Endothelial cell of umbilical vein (primary cell): ENCODE measurements at regions not wholly inside any gene's neighbourhood (a gene's known extent, or its start where the extent isn't known, plus 50 kb on each side); places are given as distances from the start of the nearest gene placed in this dataset.

Source experiments
- BruUV-seq: library from RNA; stranded (reverse); fragments of 400-500 nt; replicated peaks from 2 replicates; lab custom pipeline; 2021; lab: Mats Ljungman, UMichigan
- CTCF ChIA-PET: fragments of 300-600, 350-600 bp; sonication (Branson Sonifier 250); formaldehyde crosslinking; loops from one replicate; lab custom pipeline; 2021; ENCODE audit warnings: antibody characterized with exemption, inconsistent platforms; lab: Charles Lee
- POLR2A ChIA-PET: fragments of 300-600, 350-600 bp; sonication (Branson Sonifier 250); formaldehyde crosslinking; loops from one replicate; lab custom pipeline; 2021; ENCODE audit warnings: antibody characterized with exemption, inconsistent platforms; lab: Charles Lee
- DNase-seq: peaks from one replicate; pipeline ENCODE4 v3.0.0-alpha.2; 2011; ENCODE audit warnings: low read depth, low spot score
- FAIRE-seq: peaks from 2 replicates; lab custom pipeline; 2011; peaks lifted over from hg19 to GRCh38; lab: Jason Lieb, UNC
- H2AFZ ChIP-seq: 2 replicates; pipeline ENCODE4 v1.6.0; 2012; ENCODE audit warnings: low read depth, low read length, control low read depth, inconsistent platforms
- H3K27ac ChIP-seq: 2 replicates; pipeline ENCODE4 v1.5.1; 2011; ENCODE audit warnings: low read depth, mild to moderate bottlenecking, control low read depth, low read length, moderate library complexity; ENCODE audit not compliant: insufficient read depth
- H3K27me3 ChIP-seq, 2 experiments: 2 replicates each; pipeline versions ENCODE4 v1.6.0 to v1.6.1; 2011; ENCODE audit warnings: low read length in 2 of 2, mixed read lengths in 1 of 2; ENCODE audit not compliant: control insufficient read depth in 2 of 2, insufficient read depth in 2 of 2
- H3K36me3 ChIP-seq, 2 experiments: 2 replicates in 1 of 2; 3 replicates in 1 of 2; pipeline ENCODE4 v1.5.1; 2011; ENCODE audit warnings: low read length in 2 of 2, mild to moderate bottlenecking in 1 of 2, moderate library complexity in 1 of 2; ENCODE audit not compliant: control insufficient read depth in 2 of 2, insufficient read depth in 2 of 2; ENCODE audit errors: extremely low read depth in 1 of 2
- H3K4me1 ChIP-seq: 3 replicates; pipeline ENCODE4 v1.5.1; 2011; ENCODE audit warnings: mild to moderate bottlenecking, low read length; ENCODE audit not compliant: control insufficient read depth, insufficient read depth; ENCODE audit errors: extremely low read depth
- H3K4me2 ChIP-seq: 2 replicates; pipeline ENCODE4 v1.6.1; 2011; ENCODE audit warnings: low read length, control low read depth, mixed read lengths; ENCODE audit not compliant: insufficient read depth
- H3K4me3 ChIP-seq, 3 experiments: fragments of 200-600 bp in 1 of 3; sonication (generic), shearing (Covaris generic) in 1 of 3; replicated peaks in 1 of 3; 2 replicates each; pipeline ENCODE4 v1.5.1; 2011 to 2016; ENCODE audit warnings: control low read depth in 3 of 3, low read length in 3 of 3, mild to moderate bottlenecking in 2 of 3, inconsistent platforms in 1 of 3, low read depth in 1 of 3, moderate library complexity in 1 of 3; ENCODE audit not compliant: insufficient read depth in 1 of 3
- H3K79me2 ChIP-seq: 2 replicates; pipeline ENCODE4 v1.6.0; 2012; ENCODE audit warnings: low read length, inconsistent platforms; ENCODE audit not compliant: control insufficient read depth, insufficient read depth
- H3K9ac ChIP-seq: replicated peaks from 2 replicates; pipeline ENCODE3; 2011; ENCODE audit warnings: low read length, control low read depth; ENCODE audit not compliant: insufficient read depth; ENCODE audit errors: extremely low read depth
- H3K9me1 ChIP-seq: replicated peaks from 3 replicates; pipeline ENCODE4 v1.6.0; 2011; ENCODE audit warnings: mild to moderate bottlenecking, low read length; ENCODE audit not compliant: control insufficient read depth, insufficient read depth; ENCODE audit errors: extremely low read depth
- H3K9me3 ChIP-seq: replicated peaks from 2 replicates; pipeline ENCODE4 v1.5.1; 2012; ENCODE audit warnings: low read length, inconsistent platforms; ENCODE audit not compliant: control insufficient read depth, insufficient read depth
- H4K20me1 ChIP-seq: replicated peaks from 2 replicates; pipeline ENCODE3; 2011; ENCODE audit warnings: mild to moderate bottlenecking, low read length; ENCODE audit not compliant: control insufficient read depth, insufficient read depth; ENCODE audit errors: extremely low read depth
- CTCF ChIP-seq, 2 donors: IDR thresholded peaks; 1 replicate in 1 of 2; 2 replicates in 1 of 2; pipeline ENCODE4 v1.5.1; 2011; ENCODE audit warnings: low read length in 2 of 2, mild to moderate bottlenecking in 2 of 2, moderate library complexity in 2 of 2, control low read depth in 1 of 2, inconsistent platforms in 1 of 2, low read depth in 1 of 2; ENCODE audit not compliant: insufficient read depth in 1 of 2; ENCODE audit errors: extremely low read depth in 1 of 2
- EZH2 ChIP-seq: IDR thresholded peaks from 2 replicates; pipeline ENCODE4 v1.6.1; 2012; ENCODE audit warnings: borderline replicate concordance, low read depth, mild to moderate bottlenecking, moderate library complexity, low read length, inconsistent platforms; ENCODE audit not compliant: severe bottlenecking
- FOS ChIP-seq: IDR thresholded peaks from 2 replicates; pipeline ENCODE4 v1.6.1; 2011; ENCODE audit warnings: mild to moderate bottlenecking, low read length, moderate library complexity, borderline replicate concordance; ENCODE audit not compliant: insufficient read depth
- GATA2 ChIP-seq: IDR thresholded peaks from 2 replicates; pipeline ENCODE4 v1.7.0; 2011; ENCODE audit warnings: low read depth, mild to moderate bottlenecking, moderate library complexity, mixed read lengths, low read length; ENCODE audit not compliant: insufficient read length, insufficient read depth
- JUN ChIP-seq: IDR thresholded peaks from 2 replicates; pipeline ENCODE4 v1.6.1; 2011; ENCODE audit warnings: borderline replicate concordance, low read depth; ENCODE audit not compliant: insufficient read length, insufficient read depth
- MAX ChIP-seq: IDR thresholded peaks from 2 replicates; pipeline ENCODE4 v1.6.1; 2011; ENCODE audit not compliant: insufficient read depth, insufficient read length
- MYC ChIP-seq: IDR thresholded peaks from one replicate; pipeline ENCODE4 v1.6.1; 2011; ENCODE audit warnings: mild to moderate bottlenecking, low read depth, low read length
- POLR2A ChIP-seq: IDR thresholded peaks from 2 replicates; pipeline ENCODE4 v1.6.1; 2012; ENCODE audit warnings: low read depth, mild to moderate bottlenecking, control low read depth, low read length
- POLR2AphosphoS5 ChIP-seq: IDR thresholded peaks from 2 replicates; pipeline ENCODE4 v1.6.1; 2012; ENCODE audit warnings: low read depth, mild to moderate bottlenecking, control low read depth, low read length, moderate library complexity; ENCODE audit not compliant: insufficient read depth
- dilution Hi-C: fragments of 300-500 bp; cut with MboI; formaldehyde crosslinking; loops from one replicate; pipeline ENCODE4 v1.15.0; 2019; ENCODE audit warnings: low sequenced_read_pairs; ENCODE audit not compliant: extremely low pct_ligation_motif_present
- intact Hi-C: fragments of 100-400 bp; cut with micrococcal nuclease; formaldehyde crosslinking; loops from one replicate; pipeline ENCODE4 v1.10.0; 2022

- Histone ChIP-seq H2AFZ (no peak overlapping the region), H3K9ac (no peak overlapping the region), H3K36me3 (no peaks in the 10 kb centered on the region), H3K4me2 (no peak overlapping the region), H3K4me1 (no peaks in the 10 kb centered on the region), H3K9me1 (no peaks in the 10 kb centered on the region), H4K20me1 (no peaks in the 10 kb centered on the region), H3K27me3 (no peaks in the 10 kb centered on the region), H3K9me3 (no peaks in the 10 kb centered on the region), H3K27ac (no peak overlapping the region), H3K4me3 (no peak overlapping the region), H3K79me2 (no peaks in the 10 kb centered on the region)
- ChIA-PET POLR2A (no interaction called here), CTCF (no interaction called here)
- dilution Hi-C loops (no loop called here), intact Hi-C loops (no loop called here)
- TF ChIP-seq MYC (no peak), MAX (no peak), JUN (no peak), FOS (no peak), EZH2 (no peak), GATA2 (no peak), POLR2A (no peak), POLR2AphosphoS5 (no peak), CTCF (IDR thresholded peaks at IDR 0.05; ENCODE audit: extremely low read depth in 1 of 2, insufficient read depth in 1 of 2, low read depth in 1 of 2, low read length in 2 of 2) (no peak)
- no TSS peak for BruUV-seq
- DNase-seq (no peak), FAIRE-seq (no peak)
Measured at GRCh38 chr10:64277536-64277935, 756.3 kb downstream of the REEP3 start.
